NCI-H2196 treated with DMSO at 0.1 percent for 48 hours (cell line): ENCODE measurements at regions not wholly inside any gene's neighbourhood (a gene's known extent, or its start where the extent isn't known, plus 50 kb on each side); places are given as distances from the start of the nearest gene placed in this dataset.
"Not testable (repeated sequence)": the region's sequence is repeated elsewhere in the genome, so short reads cannot be mapped to it uniquely, and the experiment has no call there.

Source experiments
- DNase-seq: peaks from one replicate; lab custom pipeline; 2025; ENCODE audit not compliant: unreplicated experiment; lab: John Stamatoyannopoulos, UW

DNA sequence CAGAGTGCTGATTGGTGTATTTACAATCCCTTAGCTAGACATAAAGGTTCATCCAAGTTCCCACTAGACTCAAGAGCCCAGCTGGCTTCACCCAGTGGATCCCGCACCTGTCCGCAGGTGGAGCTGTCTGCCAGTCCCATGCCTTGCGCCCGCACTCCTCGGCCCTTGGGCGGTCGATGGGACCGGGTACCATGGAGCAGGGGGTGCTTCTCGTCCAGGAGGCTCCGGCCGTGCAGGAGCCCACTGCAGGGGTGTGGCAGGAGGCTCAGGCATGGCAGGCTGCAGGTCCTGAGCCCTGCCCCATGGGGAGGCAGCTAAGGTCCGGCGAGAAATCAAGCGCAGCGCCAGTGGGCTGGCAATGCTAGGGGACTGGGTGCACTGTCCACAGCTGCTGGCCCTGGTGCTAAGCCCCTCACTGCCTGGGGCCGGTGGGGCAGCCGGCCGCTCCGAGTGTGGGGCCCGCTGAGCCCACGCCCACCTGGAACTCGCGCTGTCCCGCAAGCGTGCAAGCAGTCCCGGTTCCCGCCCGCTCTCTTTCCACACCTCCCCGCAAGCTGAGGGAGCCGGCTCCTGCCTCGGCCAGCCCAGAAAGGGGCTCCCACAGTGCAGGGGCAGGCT is 1206.3 kb downstream of the OTOL1 start:
- DNase-seq: no peak

DNA sequence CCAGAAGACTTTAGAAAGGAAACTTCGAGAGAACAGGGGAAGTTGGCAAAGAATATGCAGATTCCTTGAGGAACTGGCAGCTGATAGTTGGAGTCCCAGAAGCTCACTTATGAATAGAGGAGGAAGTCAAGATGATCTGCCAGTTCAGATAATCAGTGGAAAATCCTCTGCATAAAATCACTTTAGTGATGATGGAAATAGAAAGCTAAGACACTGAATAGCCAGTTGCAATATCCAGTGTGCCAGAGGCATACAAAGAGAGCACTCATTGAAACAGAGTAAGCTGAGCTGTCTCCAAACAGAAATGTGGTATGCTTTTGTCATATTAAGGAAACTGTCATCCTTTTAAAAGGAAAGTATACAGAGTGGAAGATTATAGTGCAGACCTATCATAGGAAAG is 1207.6 kb downstream of the OTOL1 start:
- no peak for DNase-seq

DNA sequence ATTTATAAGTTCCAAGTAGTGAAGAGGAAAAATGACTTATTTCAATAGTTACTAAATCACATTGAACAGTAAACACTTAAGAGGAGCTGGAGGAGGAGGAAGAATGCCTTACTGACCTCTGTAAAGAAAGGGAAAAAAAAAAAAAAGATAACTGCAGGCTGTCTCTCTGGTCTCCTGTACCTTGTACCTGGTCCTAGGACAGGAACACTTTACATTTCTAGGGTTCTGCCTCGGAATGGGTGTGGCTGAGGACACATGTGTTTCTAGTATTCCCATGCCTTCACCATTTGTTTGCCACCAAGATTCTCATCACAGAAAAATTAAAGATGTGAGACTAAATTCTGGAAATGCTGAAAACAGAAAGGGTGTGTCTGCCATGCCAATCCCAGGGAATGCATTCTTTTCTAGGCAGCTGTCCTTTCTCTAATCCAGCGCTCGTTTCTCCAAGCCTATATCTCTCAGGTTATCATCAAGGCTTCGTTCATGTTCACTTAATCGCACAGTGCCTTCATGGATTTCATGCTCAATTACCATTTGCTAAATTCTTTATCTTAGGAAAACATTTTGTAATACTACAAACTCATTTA is 1208.3 kb downstream of the OTOL1 start:
- DNase-seq: no peak

GRCh38 chr3:162708394-162708793 is 1211.8 kb downstream of the OTOL1 start:
- DNase-seq: not testable (repeated sequence)

DNA sequence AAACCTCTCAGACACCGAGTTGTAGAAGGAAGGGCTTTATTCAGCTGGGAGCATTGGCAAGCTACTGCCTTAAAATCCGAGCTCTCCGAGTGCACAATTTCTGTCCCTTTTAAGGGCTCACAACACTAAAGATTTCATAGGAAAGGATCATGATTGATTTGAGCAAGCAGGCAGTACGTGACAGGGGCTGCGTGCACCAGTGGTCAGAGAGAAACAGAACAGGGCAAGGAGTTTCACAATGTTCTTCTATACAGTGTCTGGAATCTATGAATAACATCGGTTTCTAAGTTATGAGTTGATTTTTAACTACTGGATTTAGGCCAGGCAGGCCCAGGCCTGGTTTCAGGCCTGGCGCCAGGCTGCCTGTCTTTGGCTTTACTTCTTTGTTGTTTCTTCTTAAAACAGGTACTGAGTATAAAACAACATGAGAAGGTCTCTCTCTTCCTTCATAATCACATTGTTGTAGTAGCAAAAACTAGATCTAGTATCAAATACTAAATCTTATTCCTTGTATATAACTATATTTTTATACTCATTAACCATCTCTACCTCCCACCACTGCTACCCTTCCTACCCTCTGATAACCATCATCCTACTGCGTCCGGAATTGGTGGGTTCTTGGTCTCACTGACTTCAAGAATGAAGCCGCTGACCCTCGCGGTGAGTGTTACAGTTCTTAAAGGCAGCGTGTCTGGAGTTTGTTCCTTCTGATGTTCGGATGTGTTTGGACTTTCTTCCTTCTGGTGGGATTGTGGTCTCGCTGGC is 1212.5 kb downstream of the OTOL1 start:
- not testable (repeated sequence) for DNase-seq

DNA sequence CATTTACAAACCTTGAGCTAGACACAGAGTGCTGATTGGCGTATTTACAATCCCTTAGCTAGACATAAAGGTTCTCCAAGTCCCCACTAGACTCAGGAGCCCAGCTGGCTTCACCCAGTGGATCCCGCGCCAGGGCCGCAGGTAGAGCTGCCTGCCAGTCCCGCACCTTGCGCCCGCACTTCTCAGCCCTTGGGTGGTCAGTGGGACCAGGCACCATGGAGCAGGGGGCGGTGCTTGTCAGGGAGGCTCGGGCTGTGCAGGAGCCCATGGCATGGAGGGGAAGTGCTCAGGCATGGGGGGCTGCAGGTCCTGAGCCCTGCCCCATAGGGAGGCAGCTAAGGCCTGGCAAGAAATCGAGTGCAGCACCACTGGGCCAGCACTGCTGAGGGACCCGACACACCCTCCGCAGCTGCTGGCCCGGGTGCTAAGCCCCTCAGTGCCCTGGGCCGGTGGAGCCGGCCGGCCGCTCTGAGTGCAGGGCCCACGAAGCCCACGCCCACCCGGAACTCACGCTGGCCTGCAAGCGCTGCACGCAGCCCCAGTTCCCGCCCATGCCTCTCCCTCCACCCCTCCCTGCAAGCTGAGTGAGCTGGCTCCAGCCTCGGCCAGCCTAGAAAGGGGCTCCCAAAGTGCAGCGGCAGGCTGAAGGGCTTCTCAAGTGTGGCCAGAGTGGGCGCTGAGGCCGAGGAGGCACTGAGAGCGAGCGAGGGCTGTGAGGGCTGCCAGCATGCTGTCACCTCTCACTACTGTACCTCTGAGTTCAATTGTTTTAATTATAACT is 1213.9 kb downstream of the OTOL1 start:
- DNase-seq: no peak

DNA sequence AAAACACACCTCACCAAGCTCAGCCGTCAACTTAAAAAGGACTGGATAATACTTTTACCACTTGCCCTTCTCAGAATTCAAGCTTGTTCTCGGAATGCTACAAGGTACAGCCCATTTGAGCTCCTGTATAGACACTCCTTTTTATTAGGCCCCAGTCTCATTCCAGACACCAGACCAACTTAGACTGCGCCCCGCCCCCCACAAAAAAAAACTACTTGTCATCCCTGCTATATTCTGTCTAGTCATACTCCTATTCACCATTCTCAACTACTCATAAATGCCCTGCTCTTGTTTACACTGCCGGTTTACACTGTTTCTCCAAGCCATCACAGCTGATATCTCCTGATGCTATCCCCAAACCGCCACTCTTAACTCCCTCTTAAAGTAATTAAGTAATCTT is 1220.5 kb downstream of the OTOL1 start:
- DNase-seq: not testable (repeated sequence)

DNA sequence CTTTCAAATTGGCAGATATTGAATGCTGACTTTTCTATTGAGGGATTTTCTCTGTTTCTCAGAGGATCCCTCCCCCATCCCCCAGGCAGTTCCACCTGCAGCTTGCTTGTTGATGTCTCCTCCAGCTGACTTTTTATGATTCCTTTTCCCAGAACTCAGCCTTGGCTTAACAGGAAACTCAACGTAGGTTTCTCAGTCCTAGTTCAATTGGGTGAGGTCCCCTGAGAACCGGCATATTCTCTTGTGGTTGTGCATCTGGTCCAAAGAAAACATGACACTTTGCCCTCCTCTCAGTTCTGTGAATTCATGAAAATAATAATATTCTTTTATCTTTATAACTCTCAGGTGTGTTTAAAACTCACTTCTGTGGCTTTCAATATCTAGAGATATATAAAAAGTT is 1222.1 kb downstream of the OTOL1 start:
- DNase-seq: no peak

DNA sequence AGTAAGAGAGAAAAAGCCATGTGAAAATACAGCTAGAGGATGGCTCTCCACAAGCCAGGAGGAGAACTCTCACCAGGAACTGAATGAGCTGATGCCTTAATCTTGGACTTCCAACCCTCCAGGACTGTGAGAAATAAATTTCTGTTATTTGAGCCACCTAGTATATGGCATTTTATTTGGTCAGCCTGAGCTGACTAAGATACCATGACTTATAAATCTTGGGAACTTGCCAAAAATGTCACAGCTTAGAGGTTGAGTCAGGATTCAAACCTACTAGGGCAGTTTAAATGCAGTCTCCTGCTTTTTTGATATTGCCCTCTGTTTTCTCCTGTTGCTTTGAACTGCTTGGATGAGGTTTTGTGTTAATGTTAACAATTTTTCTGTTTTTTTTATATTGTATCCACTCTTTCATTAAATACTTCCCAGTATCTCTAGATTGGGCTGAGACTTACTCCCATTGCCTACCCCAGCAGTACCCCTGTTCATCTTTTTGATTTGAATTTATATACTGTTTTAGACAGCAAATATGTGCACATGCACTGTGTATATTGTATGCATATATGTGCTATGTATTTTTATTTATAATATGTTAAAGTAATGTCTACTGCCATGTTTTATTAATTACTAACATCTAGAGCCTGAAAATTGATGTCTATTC is 1223.2 kb downstream of the OTOL1 start:
- no peak for DNase-seq

DNA sequence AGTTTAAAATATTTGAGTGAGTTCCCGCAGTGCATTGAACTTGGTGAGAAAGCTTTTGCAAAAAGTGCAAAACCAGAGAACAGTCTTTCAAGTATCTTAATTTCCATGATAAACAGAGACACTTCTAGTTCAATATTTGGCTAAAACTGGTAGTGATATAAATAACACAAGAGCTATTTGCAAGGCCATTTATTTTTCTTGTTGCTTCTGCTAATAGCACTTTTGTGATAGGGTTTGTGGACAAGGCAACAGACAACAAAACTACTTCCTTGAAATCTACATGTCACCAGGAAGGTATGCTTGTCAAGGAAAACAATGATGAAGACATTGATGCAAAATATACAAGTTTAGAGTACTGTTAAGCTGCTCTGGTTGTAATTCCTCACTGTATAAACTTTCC is 1225.1 kb downstream of the OTOL1 start:
- no peak for DNase-seq

- DNase-seq: no peak
These were observed 1225.7 kb downstream of the OTOL1 start for GRCh38 chr3:162722337-162722736.

DNA sequence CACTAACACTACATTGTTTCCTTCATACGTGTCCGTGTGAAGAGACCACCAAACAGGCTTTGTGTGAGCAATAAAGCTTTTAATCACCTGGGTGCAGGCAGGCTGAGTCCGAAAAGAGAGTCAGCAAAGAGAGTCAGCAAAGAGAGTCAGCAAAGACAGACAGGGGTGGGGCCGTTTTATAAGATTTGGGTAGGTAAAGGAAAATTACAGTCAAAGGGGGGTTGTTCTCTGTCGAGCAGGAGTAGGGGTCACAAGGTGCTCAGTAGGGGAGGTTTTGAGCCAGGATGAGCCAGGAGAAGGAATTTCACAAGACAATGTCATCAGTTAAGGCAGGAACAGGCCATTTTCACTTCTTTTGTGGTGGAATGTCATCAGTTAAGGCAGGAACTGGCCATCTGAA is 1226.2 kb downstream of the OTOL1 start:
- not testable (repeated sequence) for DNase-seq

DNA sequence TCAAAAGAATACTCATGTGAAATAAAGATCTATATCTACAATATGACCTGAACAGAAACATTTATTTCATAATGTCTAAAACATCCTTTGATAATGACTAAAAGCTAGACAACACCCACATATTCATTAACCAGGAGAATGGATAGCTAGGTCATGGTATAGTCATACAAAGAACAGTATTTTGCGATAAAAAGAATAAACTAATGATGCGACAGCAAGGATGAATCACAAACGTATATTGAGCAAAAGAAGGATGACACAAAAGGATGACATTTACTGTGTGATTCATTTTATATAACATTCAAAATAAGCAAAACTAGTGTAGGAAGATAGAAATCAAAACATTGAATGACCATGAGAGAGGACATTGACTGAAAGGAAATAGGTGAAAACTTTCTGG is 1233.1 kb downstream of the OTOL1 start:
- no peak for DNase-seq

DNA sequence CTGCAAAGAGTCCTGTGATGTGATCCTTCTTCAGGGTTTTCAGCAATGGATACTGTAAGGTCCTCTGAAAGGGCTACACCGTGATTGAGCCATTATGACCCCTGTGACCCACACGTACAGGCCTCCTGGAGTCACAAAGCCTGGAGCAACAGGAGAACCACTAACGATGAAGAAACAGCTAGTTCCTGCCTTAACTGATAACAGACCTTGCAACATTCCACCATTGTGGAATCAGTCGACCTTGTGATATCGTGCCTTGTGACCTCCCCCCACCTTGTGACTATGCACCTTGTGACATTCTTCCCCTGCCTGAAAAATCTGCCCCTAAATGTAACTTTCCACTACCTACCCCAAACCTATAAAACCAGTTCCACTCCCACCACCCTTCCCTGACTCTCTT is 1235.4 kb downstream of the OTOL1 start:
- not testable (repeated sequence) for DNase-seq

DNA sequence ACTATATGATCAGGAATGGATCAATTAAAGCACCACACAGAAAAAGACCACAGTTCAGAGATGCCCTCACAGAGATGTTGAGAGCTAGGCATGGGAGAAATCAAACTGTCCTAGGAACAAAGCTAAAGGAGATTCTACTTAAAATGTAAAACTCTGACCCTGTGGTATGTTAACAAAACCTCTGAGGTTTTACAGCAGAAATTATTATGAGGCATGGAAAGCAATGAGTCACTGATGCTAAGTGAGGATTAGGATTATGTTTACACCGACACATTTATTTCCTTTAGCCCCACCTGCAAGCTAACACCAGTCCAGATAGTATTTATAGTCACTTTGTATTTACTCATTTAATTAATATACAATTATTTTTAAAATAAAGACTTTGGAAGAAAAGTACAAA is 1242.2 kb downstream of the OTOL1 start:
- no peak for DNase-seq

DNA sequence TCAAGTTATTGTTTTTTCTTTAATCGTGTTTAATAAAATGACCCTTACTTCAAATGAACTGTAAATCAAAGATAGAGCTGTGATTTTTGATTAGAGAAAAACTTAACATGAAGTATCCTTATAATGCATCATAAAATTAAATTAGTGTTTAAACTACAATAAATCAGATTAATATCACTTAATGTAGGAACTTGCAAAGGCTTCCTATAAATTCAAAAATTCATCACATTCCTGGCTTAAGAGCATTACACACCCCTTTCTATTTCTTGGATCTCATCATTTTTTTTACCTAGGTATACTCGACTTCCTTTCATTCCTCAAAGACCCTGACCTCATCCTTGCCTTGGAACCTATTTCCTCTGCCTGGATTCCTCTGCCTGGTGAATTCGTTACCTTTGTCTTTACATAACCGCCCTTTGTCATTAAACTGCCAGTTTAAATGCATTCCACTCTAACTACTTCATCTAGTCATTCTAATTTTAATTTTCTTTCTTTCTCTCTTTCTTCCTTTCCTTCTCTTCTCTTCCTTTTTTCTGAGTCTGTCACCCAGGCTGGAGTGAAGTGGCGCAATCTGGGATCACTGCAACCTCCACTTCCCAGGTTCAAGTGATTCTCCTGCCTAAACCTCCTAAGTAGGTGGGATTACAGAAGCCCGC is 1244.5 kb downstream of the OTOL1 start:
- no peak for DNase-seq

DNA sequence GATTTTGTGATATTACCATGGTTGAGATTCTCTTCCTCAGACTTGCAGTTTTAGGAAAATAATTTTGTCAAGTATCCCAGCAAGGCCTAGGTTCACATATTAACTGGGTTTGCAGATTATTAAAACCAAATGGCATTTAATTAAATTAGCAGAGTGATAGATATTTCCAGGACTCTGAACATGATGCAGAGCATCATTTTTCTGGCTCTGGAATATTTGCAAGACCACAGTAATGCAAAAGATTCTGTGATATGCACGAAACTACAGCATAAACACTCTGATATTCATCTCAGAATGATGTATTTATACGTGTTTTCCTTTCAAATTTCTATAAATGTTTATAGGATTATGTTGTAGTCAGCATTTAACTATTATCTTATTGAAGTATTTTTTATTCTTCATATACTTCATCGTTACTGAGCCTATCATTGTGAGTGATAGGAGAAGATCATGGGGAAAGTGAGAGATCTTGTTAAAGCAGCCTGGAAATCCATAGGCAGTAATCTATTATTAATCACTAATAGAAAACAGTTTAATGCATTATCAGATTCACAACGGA is 1245.6 kb downstream of the OTOL1 start:
- DNase-seq: no peak

- no peak for DNase-seq
These were observed 1246.5 kb downstream of the OTOL1 start for GRCh38 chr3:162743091-162743490.

GRCh38 chr3:162760789-162761188 is 1264.2 kb downstream of the OTOL1 start:
- DNase-seq: no peak

- no peak for DNase-seq
These were observed 1267.6 kb downstream of the OTOL1 start for GRCh38 chr3:162764051-162764807.
